Anterior cingulate cortex (tissue), 58 donors: ENCODE measurements at regions not wholly inside any gene's neighbourhood (a gene's known extent, or its start where the extent isn't known, plus 50 kb on each side); places are given as distances from the start of the nearest gene placed in this dataset.
"Not testable (repeated sequence)": the region's sequence is repeated elsewhere in the genome, so short reads cannot be mapped to it uniquely, and the experiment has no call there.

ENCODE experiments used
- DNase-seq, 58 donors: peaks; one replicate each; lab custom pipeline; 2025; lab: John Stamatoyannopoulos, UW

DNA sequence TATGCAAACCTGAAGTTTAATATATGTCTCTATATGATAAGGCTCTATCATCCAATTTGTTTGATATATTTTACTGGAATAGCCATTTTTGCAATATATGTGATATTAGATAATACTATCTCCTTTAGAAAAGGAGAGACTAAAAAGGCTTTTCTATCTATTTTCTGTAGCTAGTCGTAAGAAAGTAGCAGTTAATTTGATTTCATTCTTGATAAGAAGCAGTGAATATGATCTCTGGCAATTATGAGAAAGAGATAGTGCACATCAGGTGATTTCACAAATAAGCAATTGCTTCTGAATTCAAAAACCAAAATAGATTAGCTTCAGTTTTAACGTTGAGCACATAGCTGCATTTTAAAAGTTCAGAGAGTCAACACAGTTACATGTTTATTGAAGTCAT lies 1318.4 kb downstream of the CDH8 start:
- no peak for DNase-seq

DNA sequence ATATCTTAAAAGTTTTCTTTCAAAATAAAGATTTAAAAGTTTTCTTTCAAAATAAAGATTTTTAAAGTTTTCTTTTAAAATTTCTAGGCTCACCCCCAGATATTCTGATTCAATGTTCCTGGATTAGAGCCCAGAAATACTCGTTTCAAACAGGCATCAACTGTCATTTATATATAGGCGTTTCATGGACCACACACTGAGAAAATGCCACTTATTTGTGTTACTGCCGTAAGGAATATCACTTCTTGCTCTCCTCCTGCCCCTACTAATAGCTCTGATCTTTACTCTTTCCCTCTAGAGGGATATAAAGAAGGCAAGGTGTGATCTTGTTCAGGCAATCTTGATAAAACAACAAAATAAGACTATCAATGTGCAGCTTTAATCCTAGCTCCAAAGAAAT lies 1324.1 kb downstream of the CDH8 start:
- no peak for DNase-seq

DNA sequence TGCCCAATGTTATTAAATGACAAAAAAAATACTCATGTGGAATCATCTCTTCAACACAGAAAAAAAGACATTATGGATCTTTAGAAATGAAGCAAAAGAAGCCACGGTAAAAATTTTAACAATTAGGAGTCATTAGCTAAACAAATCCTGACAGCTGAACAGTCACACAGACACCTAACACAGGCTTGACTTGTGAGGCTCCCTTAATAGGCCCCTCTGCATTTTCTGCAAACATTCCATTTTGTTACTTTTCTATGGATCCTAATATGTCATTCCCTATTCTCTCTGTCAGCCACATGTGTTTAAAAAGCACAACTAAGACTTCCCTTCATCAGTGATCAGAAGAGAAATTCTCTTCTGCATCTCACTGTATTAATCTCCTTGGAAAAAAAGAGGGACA lies 1331.5 kb downstream of the CDH8 start:
- DNase-seq = no peak

DNA sequence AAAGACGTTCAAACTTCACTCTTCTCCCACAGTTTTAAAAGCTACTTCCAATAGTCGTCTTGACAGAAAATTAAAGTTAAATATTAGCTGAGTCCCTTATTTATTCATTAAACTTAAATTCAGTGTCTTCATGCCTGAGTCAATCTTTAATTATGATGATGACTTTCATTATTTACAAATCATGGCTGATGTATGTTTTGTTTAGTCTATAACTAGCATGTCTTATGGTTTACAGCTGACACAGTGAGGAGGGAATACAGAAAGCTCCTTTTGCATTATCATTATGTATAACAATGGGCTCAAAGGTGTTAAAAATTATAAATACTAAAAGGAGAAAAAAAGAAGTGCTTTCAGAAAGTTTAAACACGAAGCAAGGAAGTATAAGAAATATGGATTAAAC lies 1333.1 kb downstream of the CDH8 start:
- no peak for DNase-seq

DNA sequence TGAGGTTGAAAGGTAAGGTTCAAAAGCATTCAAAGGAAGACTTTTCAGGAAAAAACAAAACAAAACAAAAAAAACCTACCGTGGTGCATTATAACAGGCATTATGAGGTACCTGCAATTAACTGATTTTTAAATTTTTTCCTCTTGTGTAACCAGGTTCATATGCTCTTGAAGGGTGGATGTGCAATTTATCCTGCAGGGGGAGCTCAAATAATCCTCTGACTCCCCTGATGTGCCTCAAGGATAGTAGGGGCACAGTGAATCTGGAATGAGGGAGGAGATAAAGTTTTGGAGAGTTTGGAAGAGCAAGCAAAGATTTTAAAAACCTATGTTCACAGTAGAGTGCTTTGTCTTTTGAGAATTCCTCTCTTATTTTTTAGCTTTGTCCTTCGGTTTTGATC lies 1349.4 kb downstream of the CDH8 start:
- no peak for DNase-seq

DNA sequence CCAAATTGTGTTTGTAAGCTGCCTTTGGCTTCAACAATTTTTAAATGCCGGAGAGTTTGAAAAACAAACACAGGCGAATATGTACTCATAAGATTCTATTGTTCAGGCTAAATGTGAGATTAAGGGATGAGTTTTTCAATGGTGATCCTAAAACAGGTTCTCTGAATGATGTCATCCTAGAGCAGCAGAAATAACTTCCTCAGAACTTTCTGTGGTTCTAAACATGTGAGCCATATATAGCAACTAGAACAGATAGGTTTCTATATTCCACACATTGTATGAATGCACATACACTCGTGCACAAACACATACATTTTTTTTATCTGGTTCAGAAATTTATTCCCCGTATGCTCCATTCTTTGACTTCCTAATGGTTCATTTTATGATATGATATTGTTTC lies 1352.2 kb downstream of the CDH8 start:
- DNase-seq = no peak

DNA sequence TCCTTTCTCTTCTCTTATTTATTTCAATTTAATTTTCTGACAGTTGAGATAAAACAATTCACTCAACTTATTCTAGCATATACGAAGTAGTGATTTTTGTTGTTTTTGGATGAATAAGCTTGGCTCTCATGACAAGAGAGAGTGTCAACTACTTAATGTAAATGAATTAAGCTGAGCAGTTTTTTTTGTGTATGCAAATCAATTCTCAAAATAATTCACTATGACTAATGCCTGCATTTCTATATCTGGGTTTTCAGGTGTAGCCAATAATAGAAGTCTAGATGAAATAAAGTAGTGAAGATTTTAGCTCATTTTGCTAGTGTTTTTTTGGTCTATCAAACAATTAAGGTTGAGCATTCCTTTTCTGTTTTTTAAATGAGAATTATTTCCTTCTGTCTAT lies 1354.0 kb downstream of the CDH8 start:
- no peak for DNase-seq

DNA sequence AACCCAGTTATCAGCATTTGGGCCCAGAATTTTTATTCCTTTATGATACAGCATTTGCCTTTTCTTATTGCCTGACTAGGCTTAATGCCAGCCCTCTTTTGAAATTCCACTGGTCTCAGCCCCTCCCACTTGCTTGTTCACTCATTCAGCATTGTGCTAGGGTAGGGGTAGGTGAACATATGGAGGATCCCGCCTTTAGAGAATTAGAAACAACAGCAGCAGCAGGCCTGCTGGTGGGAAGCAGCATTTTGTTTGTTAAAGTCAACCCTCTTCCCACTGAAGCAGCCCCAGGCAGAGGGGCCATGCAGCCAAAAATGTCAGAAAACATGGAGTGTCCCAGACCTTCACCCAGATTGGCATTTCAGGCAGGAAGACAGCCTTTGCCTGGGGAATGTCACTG lies 1355.2 kb downstream of the CDH8 start:
- no peak for DNase-seq

DNA sequence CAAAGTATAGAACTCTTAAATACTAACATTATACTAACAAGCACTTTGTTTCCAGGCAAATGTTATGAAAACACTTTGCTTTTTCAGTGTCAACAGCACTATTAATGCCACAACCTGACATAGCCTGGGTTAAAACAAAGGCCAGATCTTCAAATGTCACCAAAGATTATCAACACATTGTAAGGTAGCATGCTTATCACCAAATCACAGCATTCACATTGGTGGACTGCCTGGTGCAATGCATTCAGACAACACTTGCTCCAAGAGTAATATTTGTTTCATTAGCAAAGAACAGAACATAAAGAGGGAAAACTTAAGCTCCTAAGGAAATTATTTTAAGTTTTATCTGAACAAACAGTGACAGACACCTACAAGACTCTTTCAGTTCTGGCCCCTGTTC lies 1361.2 kb downstream of the CDH8 start:
- no peak for DNase-seq

DNA sequence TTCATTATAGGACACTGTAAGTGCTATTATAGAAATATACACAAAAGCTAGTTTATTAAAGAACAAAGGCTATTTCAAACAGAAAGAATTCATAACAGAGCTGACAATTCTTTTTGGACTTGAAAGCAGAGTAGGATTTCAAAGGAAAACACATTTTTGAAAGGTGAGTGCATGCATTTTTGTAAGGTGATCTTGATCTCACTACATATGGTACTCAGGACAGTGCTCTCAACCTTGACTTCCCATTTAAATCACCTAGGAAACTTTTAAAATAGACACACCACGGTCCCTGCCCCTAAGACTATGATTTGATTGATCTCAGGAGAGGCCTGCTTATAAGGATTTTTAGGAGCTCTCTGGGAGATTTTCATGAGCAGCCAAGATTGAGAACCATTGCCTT lies 1362.0 kb downstream of the CDH8 start:
- DNase-seq = no peak

DNA sequence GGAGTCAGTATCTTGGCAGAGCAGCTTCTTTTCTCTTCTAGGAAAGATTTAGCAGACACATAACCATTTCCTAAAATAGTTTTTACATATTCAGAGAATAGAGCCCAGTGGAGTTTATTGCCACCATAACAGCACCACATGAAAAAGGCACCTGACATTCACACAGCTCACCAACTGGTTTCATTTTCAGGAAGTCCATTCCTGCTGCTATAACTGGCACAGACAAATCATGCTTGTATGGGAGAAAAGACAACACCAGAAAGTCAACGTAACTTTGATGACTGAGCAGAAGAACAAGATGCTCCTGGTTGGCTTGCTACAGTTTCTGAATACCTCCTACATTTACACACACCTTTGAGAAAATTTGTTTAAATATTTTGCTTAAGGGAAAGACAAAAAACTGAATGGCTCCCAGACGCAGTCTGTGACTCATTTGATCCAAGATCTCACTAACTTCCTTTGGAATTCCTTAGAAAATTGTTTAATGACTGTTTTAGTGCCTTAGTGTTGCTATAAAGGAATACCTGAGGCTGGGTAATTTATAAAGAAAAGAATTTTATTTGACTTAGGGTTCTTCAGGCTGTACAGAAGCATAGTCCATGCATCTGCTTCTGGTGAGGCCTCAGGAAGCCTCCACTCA lies 1380.6 kb downstream of the CDH8 start:
- DNase-seq = no peak

DNA sequence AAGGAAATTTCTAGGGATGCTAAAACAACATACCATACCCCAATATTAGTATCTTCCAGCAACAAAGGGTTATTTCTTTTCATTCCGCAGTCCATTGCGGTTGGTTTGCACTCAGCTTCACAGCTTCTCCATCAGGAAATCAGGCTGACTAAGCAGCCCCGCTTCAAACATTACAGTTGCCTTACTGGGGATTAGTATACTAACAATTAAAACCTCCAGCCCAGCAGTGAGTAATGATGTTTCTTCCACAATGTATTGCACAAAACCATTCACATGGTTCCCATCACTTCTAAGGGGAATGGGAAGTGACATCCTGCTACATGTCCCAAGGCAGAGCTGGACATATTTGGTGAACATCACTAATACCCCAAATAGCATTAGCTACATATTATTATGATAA lies 1384.9 kb downstream of the CDH8 start:
- no peak for DNase-seq

DNA sequence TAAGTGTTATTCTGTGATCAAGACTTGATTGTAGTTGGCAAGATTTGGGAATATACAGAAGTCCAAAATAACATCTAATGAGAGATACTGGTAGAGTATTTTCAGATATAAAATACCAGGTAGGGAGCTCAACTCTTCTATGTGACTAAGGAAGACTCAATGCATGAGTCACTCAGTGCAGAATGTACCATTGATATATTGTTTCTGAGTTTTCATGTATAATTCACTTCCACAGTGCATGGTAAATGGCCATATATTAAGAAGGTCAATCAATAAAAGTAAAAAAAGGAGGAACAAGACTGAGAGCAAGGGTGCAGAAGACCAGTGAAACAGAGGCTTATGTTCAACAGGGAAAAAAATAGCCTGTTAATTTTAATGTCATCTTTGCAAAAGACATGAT lies 1387.9 kb downstream of the CDH8 start:
- no peak for DNase-seq

DNA sequence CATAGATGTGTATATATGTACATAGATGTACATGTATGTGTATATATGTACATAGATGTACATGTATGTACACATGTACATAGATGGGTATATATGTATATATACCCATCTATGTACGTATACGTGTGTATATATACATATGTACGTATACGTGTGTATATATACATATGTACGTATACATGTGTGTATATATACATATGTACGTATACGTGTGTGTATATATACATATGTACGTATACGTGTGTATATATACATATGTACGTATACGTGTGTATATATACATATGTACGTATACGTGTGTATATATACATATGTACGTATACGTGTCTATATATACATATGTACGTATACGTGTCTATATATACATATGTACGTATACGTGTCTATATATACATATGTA lies 1388.8 kb downstream of the CDH8 start:
- not testable (repeated sequence) for DNase-seq

DNA sequence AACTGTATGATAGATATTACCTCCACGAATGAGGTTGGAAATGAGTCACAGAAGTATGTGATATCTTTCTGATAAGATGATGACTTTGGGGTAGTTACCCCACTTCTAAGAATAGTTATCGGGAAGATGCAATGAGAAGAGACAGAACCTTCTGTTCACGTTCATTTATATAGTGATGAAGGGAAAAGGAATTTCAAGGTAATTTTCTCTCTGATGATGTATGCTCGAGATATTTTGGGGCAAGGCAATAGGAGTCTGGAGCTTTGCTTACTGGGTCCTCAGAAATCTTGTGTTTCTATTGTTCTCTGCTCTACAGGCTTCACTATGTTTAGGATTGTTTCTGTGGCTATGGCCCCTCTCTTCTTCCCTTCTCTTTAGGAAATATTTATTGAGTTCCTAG lies 1389.6 kb downstream of the CDH8 start:
- no peak for DNase-seq

DNA sequence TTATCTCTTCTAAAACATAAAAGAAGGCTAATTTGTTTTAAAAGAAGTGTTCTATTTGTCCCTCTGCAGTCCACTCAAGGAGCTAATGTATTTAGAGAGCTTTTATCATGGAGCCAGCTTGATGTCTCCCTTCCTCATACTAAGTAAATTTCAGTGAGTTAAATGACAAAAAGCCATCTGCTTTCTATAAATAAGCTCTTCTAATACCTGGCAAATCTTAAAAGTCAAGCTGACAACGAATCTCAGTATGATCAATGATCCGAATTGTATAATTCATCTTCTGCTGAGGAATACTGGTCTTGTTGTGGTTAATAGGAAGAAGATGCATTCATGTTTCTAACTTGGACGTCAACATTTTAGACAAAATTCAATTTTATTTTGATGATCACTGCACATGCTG lies 1390.7 kb downstream of the CDH8 start:
- no peak for DNase-seq

DNA sequence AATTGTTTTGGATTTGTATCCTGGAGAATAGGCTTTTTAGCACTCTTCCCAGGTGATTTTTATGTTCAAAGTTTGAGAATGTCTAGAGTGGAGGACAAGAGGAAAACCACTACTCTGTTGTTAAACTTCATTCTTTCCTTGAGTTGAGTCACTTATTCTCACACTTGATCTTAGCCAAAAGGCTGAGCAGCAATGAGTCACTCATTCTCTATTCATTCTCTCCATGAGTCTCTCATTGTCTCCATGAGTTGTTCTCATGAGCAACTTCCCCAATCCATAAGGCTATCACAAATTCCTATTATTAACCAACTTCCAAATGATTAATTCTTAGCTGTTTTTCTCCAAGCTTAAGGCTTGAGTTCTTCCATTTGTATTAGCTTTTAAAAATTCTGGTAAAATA lies 1393.3 kb downstream of the CDH8 start:
- no peak for DNase-seq

DNA sequence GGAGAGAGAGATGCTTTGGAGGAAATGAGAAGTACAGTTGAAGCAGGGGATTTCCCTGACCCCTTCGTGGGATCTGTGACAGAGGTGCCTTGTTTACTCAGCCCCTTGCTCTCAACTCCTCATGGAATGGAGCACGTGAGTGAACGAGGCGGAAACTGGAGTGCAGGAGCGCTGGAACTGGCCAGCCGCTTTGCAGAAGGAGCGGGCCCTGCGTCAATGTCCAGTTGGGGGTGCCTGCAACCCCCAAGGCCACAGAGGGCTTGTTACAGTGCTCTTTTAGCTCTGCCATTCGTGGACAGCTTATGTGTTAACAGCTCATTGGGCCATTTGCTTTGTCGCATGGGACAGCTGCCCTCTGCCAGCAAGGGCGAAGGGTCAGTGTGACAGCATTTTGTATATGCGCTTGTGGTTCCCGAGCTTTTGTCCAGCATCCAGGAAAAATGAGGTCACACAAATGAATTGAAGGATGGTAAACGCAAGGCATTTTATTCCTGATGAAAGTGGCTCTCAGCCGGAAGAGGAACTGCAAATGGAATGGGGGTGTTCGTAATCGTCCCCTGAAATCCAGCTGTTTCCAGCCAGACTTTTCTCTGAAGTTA lies 1395.1 kb downstream of the CDH8 start:
- DNase-seq = no peak

DNA sequence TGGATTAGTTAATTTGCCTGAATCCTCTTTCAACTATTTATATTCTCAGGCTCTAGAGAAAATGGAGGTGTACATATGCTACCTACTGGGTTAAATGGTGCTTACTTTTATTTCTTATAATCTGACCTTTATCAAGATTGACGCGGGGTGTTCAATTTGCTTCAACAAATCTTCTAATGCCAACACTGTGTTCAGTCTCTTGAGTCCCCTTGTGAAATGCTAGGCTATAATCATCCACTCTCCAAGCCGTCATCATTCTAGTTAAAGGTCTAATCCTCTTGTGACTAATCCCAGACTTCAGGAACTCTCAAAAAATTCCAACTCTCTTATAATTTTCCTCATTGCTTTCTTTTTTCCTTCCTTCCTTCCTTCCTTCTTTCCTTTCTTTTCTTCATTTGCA lies 1396.2 kb downstream of the CDH8 start:
- no peak for DNase-seq

DNA sequence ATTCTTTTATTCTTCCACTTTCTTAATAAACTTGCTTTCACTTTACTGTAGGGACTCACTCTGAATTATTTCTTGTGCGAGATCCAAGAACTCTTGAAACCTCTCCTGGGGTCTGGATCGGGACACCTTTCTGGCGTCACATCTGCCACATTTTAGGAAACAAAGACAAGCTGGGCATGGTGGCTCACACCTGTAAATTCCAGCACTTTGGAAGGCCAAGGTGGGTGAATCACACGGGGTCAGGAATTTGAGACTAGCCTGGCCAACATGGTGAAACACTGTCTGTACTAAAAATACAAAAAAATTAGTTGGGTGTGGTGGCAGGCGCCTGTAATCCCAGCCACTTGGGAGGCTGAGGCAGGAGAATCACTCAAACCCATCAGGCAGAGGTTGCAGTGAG lies 1399.6 kb downstream of the CDH8 start:
- not testable (repeated sequence) for DNase-seq

DNA sequence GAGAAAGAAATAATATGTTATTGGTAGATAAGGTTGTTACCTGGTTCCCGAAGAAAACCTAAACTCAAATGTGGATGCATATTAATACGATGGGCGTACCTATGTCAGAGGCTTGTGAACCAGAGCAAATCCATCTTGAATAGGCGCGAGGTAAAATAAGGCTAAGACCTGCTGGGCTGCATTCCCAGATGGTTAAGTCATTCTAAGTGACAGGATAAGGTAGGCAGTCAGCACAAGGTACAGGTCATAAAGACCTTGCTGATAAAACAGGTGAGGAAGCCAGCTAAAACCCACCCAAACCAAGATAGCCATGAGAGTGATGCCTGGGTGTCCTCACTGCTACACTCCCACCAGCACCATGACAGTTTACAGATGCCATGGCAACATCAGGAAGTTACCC lies 1400.1 kb downstream of the CDH8 start:
- no peak for DNase-seq

DNA sequence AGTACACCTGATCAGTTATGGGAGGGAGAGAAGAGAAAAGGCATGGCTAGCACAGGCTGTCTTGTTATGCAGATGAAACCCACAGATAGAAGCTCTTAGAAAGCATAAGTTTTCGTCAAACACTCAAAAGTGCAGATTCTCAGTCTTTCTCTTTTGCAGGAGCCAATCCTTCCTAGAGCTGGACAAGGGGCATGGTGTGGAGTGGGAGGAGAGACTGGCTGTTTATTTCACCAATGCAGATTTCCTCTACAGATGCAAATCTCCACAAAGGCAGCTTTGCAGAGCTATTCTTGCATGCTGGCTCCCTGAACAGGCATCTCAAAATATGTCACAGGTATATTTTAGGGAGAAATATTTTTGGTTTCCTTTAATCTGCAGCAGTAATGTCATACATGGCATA lies 1400.7 kb downstream of the CDH8 start:
- DNase-seq = no peak

DNA sequence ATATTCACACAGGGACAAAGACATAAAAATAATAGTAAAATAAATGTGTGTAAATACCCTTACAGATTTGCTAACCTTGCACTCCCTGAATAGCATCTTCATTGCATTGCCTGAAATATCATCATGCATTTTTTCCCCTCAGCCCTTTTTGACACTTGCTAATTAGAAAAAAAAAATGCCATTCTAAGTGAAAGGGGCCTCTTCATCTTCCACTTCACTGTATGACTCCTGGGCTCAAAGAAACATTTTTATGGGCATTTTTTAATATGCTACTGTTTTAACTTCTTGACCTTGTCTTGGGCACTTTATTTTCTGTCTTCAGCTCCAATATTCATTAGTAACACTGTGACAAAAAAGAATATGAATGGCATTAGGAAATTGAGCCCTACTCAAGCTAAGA lies 1424.4 kb downstream of the CDH8 start:
- DNase-seq = no peak
